ENCODE measurements at regions not wholly inside any gene's neighbourhood (a gene's known extent, or its start where the extent isn't known, plus 50 kb on each side); places are given as distances from the start of the nearest gene placed in this dataset.

GRCh38 chr1:30597711-30598110 lies 125.7 kb downstream of the MATN1 start:
- H3K4me3 ChIP-seq, result no peak overlapping the region

GRCh38 chr1:30596891-30597290 lies 126.5 kb downstream of the MATN1 start:
- in situ Hi-C loops (cut with MboI; ENCODE audit: low sequenced_read_pairs), result no loop called here
- DNase-seq (ENCODE audit: low spot score in 2 of 2), result no peak
- H3K9me3 ChIP-seq, result 0 out of 2 replicates have a peak, but pooled peaks cover 4% of the 10 kb centered on the region
- H3K27me3 ChIP-seq (ENCODE audit: low read depth), result peaks cover 3% of the 10 kb centered on the region; the same call in 1 of the 2 replicates
- H3K4me3 ChIP-seq, result no peak overlapping the region
- no peaks in the 10 kb centered on the region for H3K4me1 ChIP-seq
- no peaks in the 10 kb centered on the region for H3K36me3 ChIP-seq (replicated peaks)

More at GRCh38 chr1:30597711-30598110, 125.7 kb downstream of the MATN1 start:
- Histone ChIP-seq H3K27me3 (ENCODE audit: low read depth) (peaks cover 3% of the 10 kb centered on the region; the same call in 1 of the 2 replicates), H3K4me1 (no peaks in the 10 kb centered on the region), H3K36me3 (replicated peaks) (no peaks in the 10 kb centered on the region), H3K9me3 (no peaks in the 10 kb centered on the region)
- no peak for DNase-seq (ENCODE audit: low spot score in 2 of 2)
- in situ Hi-C loops (cut with MboI; ENCODE audit: low sequenced_read_pairs), result no loop called here

GRCh38 chr1:30596470-30596869 lies 126.9 kb downstream of the MATN1 start:
- Histone ChIP-seq H3K27me3 (ENCODE audit: low read depth) (peaks cover 3% of the 10 kb centered on the region; the same call in 1 of the 2 replicates), H3K4me1 (no peaks in the 10 kb centered on the region), H3K9me3 (0 out of 2 replicates have a peak, but pooled peaks cover 4% of the 10 kb centered on the region), H3K36me3 (replicated peaks) (no peaks in the 10 kb centered on the region), H3K4me3 (no peak overlapping the region)
- no peak for DNase-seq (ENCODE audit: low spot score in 2 of 2)
- in situ Hi-C loops (cut with MboI; ENCODE audit: low sequenced_read_pairs), result no loop called here

- Histone ChIP-seq H3K36me3 (replicated peaks) (no peaks in the 10 kb centered on the region), H3K9me3 (peaks cover 4% of the 10 kb centered on the region; the same call in 1 of the 2 replicates), H3K27me3 (ENCODE audit: low read depth) (no peaks in the 10 kb centered on the region; the same call in 1 of the 2 replicates), H3K4me3 (no peak overlapping the region), H3K4me1 (no peaks in the 10 kb centered on the region)
- no peak for DNase-seq (ENCODE audit: low spot score in 2 of 2)
- in situ Hi-C loops (cut with MboI; ENCODE audit: low sequenced_read_pairs), result no loop called here
These were observed 134.3 kb downstream of the MATN1 start for GRCh38 chr1:30589083-30589482.

GRCh38 chr1:30588311-30589073 lies 134.9 kb downstream of the MATN1 start:
- in situ Hi-C loops (cut with MboI; ENCODE audit: low sequenced_read_pairs), result no loop called here

GRCh38 chr1:30586671-30587070 lies 136.7 kb downstream of the MATN1 start:
- no peaks in the 10 kb centered on the region; the same call in 1 of the 2 replicates for H3K9me3 ChIP-seq
- in situ Hi-C loops (cut with MboI; ENCODE audit: low sequenced_read_pairs), result no loop called here
- DNase-seq (ENCODE audit: low spot score in 2 of 2), result no peak

More at GRCh38 chr1:30588311-30589073, 134.9 kb downstream of the MATN1 start:
- Histone ChIP-seq H3K27me3 (ENCODE audit: low read depth) (no peaks in the 10 kb centered on the region; the same call in 1 of the 2 replicates), H3K36me3 (replicated peaks) (no peaks in the 10 kb centered on the region), H3K4me1 (no peaks in the 10 kb centered on the region), H3K4me3 (no peak overlapping the region), H3K9me3 (peaks cover 4% of the 10 kb centered on the region; the same call in 1 of the 2 replicates)
- no peak for DNase-seq (ENCODE audit: low spot score in 2 of 2)

GRCh38 chr1:30579580-30579979 lies 143.8 kb downstream of the MATN1 start:
- Histone ChIP-seq H3K36me3 (replicated peaks) (no peaks in the 10 kb centered on the region), H3K4me3 (no peak overlapping the region)
- in situ Hi-C loops (cut with MboI; ENCODE audit: low sequenced_read_pairs), result no loop called here

More at GRCh38 chr1:30586671-30587070, 136.7 kb downstream of the MATN1 start:
- Histone ChIP-seq H3K36me3 (replicated peaks) (no peaks in the 10 kb centered on the region), H3K27me3 (ENCODE audit: low read depth) (no peaks in the 10 kb centered on the region; the same call in 1 of the 2 replicates), H3K4me1 (no peaks in the 10 kb centered on the region), H3K4me3 (no peak overlapping the region)

GRCh38 chr1:30575066-30575465 lies 148.3 kb downstream of the MATN1 start:
- Histone ChIP-seq H3K4me1 (no peaks in the 10 kb centered on the region), H3K27me3 (ENCODE audit: low read depth) (no peaks in the 10 kb centered on the region), H3K4me3 (no peak overlapping the region), H3K9me3 (no peaks in the 10 kb centered on the region), H3K36me3 (replicated peaks) (no peaks in the 10 kb centered on the region)
- no peak for DNase-seq (ENCODE audit: low spot score in 2 of 2)
- in situ Hi-C loops (cut with MboI; ENCODE audit: low sequenced_read_pairs), result no loop called here

More at GRCh38 chr1:30579580-30579979, 143.8 kb downstream of the MATN1 start:
- Histone ChIP-seq H3K27me3 (ENCODE audit: low read depth) (no peaks in the 10 kb centered on the region), H3K4me1 (no peaks in the 10 kb centered on the region), H3K9me3 (no peaks in the 10 kb centered on the region; the same call in 1 of the 2 replicates)
- DNase-seq (ENCODE audit: low spot score in 2 of 2), result no peak

GRCh38 chr1:30572192-30572591 lies 151.2 kb downstream of the MATN1 start:
- H3K27me3 ChIP-seq (ENCODE audit: low read depth), result 0 out of 2 replicates have a peak, but pooled peaks cover 3% of the 10 kb centered on the region
- H3K4me3 ChIP-seq, result no peak overlapping the region
- no peaks in the 10 kb centered on the region for H3K4me1 ChIP-seq
- no peaks in the 10 kb centered on the region for H3K9me3 ChIP-seq
- in situ Hi-C loops (cut with MboI; ENCODE audit: low sequenced_read_pairs), result no loop called here
- H3K36me3 ChIP-seq (replicated peaks), result no peaks in the 10 kb centered on the region
- DNase-seq (ENCODE audit: low spot score in 2 of 2), result no peak

- no peaks in the 10 kb centered on the region for H3K4me1 ChIP-seq
- 0 out of 2 replicates have a peak, but pooled peaks cover 3% of the 10 kb centered on the region for H3K27me3 ChIP-seq (ENCODE audit: low read depth)
- H3K9me3 ChIP-seq, result no peaks in the 10 kb centered on the region
- DNase-seq (ENCODE audit: low spot score in 2 of 2), result no peak
- no peaks in the 10 kb centered on the region for H3K36me3 ChIP-seq (replicated peaks)
- in situ Hi-C loops (cut with MboI; ENCODE audit: low sequenced_read_pairs), result no loop called here
- no peak overlapping the region for H3K4me3 ChIP-seq
These were observed 152.0 kb downstream of the MATN1 start for GRCh38 chr1:30571380-30571779.

- H3K27me3 ChIP-seq (ENCODE audit: low read depth), result 0 out of 2 replicates have a peak, but pooled peaks cover 6% of the 10 kb centered on the region
- DNase-seq (ENCODE audit: low spot score in 2 of 2), result no peak
- no peaks in the 10 kb centered on the region for H3K36me3 ChIP-seq (replicated peaks)
- H3K4me3 ChIP-seq, result no peak overlapping the region
- no peaks in the 10 kb centered on the region for H3K9me3 ChIP-seq
- in situ Hi-C loops (cut with MboI; ENCODE audit: low sequenced_read_pairs), result no loop called here
- no peaks in the 10 kb centered on the region for H3K4me1 ChIP-seq
These were observed 154.0 kb downstream of the MATN1 start for GRCh38 chr1:30569384-30569783.

GRCh38 chr1:30562559-30562958 lies 160.8 kb downstream of the MATN1 start:
- DNase-seq (ENCODE audit: low spot score in 2 of 2), result no peak
- H3K4me1 ChIP-seq, result no peaks in the 10 kb centered on the region
- in situ Hi-C loops (cut with MboI; ENCODE audit: low sequenced_read_pairs), result no loop called here
- no peaks in the 10 kb centered on the region for H3K9me3 ChIP-seq
- H3K4me3 ChIP-seq, result no peak overlapping the region
- H3K36me3 ChIP-seq (replicated peaks), result no peaks in the 10 kb centered on the region
- H3K27me3 ChIP-seq (ENCODE audit: low read depth), result 0 out of 2 replicates have a peak, but pooled peaks cover 6% of the 10 kb centered on the region

GRCh38 chr1:30551603-30552002 lies 171.8 kb downstream of the MATN1 start:
- no peak for DNase-seq (ENCODE audit: low spot score in 2 of 2)
- in situ Hi-C loops (cut with MboI; ENCODE audit: low sequenced_read_pairs), result no loop called here
- no peaks in the 10 kb centered on the region for H3K4me1 ChIP-seq
- H3K4me3 ChIP-seq, result no peak overlapping the region
- H3K9me3 ChIP-seq, result no peaks in the 10 kb centered on the region
- H3K36me3 ChIP-seq (replicated peaks), result no peaks in the 10 kb centered on the region
- no peaks in the 10 kb centered on the region for H3K27me3 ChIP-seq (ENCODE audit: low read depth)

Data from HAP-1 (cell line).